ENCODE measurements at regions not wholly inside any gene's neighbourhood (a gene's known extent, or its start where the extent isn't known, plus 50 kb on each side); places are given as distances from the start of the nearest gene placed in this dataset.
"Not testable (repeated sequence)": the region's sequence is repeated elsewhere in the genome, so short reads cannot be mapped to it uniquely, and the experiment has no call there.

DNA sequence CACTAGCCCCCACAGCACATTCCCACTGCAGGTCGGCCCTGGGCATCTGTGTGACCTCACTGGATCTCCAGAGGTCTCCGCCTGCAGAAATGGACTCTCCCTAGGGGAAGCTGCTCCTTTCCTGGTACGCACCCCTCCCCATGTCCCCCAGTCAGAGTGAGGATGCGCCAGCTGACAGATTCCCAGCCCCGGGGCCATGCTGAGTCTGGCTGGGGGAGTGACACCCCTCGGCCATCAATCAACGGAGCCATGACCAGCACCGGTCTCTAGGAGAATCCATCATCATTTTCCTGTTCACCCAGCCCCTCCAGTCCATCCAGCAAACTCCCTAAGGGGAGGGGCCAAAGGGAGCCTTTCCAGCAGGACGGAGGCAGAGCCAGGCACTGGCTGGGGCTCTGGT is 68.7 kb upstream of the PAX7 start:
- no peak for DNase-seq

DNA sequence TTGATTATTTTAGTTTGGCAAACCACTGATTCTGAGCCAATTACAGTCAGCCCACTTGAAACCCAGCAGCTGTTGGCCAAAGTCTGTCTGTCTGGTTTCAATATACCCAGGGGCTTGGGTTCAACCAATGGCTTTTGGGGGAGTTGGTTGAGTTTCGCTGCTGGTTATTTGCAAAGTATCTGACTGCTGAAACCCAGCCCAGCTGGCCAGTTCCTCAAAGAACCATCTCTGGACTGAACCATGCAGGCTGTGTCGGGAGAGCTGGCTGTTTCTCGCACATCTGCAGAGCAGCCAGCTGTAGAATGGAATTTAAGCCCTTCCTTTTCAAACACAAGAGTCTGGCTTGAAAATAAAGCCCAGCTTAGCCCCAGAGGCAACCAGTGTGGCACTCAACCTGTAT is 66.0 kb upstream of the PAX7 start:
- DNase-seq = no peak

DNA sequence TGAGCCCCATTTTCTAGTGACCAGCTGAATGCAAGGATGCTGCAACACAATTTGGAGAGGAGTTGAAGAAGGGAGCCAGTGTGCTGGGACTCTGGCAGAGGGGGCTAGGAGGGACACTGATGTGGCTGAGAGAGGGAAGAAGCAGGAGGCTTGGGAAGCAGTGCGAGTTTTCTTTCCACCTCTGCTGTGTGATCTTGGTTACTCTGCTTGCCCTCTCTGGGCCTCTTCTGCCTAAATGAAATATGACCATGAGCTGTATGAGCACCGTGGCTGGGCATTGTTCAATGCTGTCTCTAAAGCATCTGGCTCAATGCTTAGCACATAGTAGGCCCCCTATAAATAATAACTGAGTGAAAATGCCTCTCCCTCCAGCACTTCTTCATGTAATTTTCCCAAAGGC is 65.3 kb upstream of the PAX7 start:
- no peak for DNase-seq

DNA sequence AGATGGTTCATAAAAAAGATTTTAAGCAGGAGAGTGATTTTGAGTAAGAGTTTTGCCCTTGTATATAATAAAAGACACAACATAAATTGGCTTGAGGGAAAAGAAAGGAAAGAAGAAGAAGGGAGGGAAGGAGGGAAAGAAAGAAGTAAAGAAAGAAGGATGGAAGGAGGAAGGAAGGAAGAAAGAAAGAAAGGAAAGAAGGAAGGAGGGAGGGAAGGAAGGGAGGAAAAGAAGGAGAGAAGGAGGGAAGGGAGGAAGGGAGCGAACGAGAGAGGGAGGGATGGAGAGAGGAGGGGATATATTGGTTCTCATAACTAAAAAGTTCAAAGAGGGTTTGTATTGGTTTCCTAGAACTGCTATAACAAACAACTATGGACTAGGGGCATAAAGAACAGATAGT is 62.2 kb upstream of the PAX7 start:
- no peak for DNase-seq

DNA sequence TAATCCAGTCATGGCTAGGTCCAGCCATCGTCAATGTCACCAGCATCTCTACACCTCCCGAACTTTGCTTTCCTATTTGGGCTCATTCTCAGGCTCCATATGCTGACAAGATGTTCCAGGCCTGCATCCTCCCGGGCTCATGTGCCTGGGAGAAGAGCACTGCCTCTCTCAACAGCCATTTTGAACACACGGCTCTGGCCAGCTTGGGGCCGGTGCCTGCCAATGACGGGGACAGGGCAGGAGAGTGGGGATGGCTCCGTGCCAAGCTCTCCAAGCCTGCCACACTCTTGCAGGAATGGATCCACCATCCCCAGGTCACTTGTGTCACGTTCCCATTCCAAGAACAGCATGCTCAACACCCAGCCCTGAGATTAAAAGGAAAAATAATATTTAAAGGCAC is 61.4 kb upstream of the PAX7 start:
- peak in 1 of 14 donors; percentile 72 for DNase-seq

DNA sequence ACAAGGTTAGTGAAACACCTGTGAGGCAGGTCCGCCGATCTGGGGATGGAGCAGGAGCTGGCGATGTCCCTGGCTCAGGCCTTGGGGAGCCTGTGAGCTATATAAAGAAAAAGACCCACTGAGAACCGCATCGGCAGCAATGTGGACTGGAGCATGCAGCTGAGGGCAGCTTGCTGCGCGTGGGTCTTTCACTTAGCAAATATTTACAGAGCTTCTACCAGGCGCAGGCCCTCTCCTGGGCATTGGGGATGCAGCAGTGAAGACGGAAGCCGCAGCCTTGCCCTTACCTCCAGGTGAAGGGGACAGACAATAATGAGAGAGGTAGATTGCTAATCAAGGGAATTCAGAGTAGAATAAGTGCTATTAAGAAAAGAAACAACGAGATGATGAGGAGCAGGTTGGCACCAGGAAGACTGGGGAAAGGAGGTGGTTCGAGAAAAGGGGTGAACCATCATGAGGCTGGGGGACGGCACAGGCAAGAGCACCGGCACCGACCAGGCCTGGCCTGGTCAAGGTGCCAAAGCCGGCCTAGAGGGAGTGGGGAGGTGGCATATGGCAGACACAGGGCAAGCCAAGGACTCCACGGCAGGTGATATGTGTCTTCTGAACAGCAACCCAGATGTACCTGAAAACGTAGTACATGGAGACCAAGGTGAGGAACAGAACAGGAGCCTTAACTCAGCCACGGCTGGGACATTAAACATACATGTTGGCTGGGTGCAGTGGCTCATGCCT is 60.7 kb upstream of the PAX7 start:
- DNase-seq = peak in 1 of 14 donors; percentile 78

DNA sequence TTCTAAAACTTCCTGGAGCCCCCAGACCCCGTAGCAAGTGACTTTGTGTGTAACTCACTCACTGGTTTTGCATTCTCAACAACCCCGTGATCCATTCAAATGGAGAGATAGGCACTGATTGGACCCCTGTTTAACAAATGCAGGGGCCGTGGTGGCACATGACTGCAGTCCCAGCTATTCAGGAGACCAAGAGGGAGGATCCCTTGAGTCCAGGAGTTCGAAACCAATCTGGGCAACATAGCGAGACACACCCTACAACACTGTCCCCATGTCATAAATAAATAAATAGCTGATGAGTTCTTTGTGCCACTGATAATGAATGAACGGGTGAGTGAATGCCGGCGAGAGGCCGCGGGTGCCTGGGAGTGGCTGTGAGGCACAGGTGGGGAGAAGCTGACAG is 59.4 kb upstream of the PAX7 start:
- DNase-seq = no peak

DNA sequence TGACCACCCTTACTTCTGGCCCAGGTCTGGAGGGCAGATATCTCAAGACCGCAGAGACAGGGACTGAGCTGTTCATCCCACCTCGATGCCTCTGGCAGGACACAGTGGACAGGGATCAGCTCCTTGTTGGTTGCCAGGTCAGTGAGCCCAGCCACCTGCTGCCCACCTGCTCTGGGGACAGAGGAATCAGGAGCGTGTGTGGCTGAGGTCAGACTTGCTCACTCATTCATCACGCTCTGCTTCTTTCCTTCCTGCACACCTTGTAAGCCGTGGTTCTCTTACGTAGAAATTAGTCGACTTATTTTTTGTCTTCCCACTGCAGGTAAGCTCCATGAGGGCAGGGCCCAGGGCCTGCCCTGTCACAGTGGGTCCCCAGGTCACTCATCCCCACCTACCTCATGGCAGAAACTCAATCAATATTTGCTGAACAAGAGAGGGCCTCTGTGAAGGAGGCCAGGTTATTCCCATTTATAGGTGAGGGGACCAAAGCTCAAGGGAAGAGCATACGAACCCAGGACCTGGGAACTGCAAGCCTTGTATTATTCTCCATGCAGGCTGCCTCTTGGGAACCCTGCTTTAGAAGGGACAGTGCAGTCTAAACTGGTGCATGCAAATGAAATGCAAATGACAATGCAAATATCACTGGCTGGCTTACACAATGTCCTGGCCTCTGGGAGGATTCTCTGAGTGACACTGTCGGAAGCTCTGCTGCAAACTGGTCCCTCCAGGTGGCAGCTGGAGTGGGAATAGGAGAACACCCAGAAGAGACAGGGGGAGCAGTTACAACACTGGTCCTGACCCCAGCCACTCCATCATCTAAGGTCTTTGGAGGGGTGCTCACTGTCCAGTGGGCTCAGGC is 58.4 kb upstream of the PAX7 start:
- peak in 1 of 14 donors; percentile 80 for DNase-seq

DNA sequence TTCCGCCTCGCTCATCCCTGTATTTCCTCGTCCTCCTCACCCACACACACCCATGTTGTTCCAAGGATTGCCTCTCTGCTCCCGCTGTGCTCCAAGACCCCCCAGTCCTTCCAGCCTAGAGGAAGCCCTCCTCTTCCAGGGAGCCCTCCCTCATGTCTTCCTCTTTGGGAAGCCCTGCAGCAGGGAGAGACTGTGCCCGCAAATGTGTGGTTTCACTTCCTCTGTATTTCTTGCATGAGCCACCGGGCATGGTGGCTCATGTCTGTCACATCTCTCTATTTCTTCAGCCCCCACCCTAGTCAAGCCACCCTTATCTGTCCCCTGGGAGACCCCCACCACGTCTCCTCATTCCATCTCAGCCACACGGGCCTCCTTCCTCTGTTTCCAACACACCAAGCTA is 57.5 kb upstream of the PAX7 start:
- DNase-seq = no peak

DNA sequence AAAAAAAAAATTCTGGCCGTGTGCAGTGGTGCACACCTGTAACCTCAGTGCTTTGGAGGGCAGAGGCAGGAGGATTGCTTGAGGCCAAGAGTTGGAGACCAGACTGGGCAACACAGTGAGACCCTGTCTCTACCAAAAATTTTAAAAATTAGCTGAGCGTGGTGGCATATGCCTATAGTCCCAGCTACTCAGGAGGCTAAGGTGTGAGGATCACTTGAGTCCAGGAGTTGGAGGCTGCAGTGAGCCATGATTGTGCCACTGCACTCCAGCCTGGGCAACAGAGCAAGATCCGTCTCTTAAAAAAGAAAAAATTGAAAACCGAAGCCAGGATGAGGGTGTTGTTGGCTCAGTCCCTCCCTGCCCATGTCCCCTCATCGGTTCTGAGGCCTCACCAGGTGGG is 55.9 kb upstream of the PAX7 start:
- no peak for DNase-seq

DNA sequence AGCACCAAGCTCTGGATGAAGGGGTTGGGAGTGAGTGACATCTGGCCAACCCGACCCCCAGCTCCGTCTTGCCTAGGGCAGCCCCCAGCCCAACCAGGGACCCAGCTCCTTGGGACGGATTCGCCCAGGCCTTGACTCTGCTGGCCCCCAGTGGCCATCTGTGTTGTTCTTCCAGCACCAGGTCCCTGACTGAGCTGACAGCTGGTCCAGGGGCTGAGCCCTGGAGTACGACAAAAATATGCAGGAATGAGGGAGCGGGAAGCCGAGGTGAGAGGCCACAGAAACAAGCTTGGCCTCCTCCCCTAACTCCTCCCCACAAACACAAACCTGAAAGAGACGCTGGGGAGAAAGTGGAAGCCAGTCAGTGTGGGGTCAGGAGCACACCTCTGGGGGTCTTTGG is 55.0 kb upstream of the PAX7 start:
- DNase-seq = peak in 6 of 14 donors; percentile 3 to 32 (median 6)

DNA sequence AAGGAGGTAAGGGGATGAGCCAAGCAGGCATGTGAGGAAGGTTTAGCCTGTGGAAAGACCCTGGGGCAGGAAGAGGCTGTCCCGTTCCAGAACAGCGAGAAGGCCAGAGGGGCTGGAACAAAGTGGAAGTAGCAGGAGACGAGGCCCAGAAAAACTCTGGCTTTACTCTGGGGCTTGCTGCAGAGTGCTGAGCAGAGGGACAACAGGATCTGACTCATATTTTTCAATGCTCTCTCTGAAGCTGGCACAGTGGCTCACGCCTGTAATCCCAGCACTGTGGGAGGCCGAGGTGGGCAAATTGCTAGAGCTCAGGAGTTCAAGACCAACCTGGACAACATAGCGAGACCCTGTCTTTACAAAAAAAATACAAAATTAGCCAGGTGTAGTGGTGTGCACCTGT is 52.4 kb upstream of the PAX7 start:
- no peak for DNase-seq

DNA sequence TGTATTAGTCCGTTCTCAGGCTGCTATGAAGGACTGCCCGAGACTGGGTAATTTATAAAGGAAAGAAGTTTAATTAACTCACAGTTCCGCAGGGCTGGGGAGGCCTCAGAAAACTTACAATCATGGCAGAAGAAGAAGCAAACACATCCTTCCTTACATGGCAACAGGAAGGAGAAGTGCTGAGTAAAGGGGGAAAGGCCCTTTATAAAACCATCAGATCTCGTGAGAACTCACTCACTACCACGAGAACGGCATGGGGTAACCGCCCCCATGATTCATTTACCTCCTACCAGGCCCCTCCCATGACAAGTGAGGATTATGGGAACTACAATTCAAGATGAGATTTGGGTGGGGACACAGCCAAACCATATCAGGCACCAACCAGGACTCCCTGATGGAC is 51.4 kb upstream of the PAX7 start:
- not testable (repeated sequence) for DNase-seq

DNA sequence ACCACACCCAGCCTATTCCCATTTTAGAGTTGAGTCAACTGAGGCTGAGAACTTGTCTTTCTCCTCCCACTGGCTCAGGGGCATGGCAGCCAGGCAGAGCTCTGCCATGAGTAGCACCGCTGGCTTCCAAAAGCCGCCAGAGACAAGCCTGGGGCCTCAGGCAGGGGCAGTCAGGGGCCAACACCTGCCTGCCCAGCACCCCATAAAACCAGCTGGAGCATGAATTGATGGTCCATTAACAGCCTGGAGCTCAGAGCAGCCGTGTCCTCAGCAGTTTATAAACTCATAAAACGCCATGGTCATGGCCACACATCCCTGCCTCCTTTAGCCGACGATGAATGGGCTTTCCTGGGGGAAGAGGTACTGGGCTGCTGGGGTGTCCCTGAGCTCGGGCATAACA is 50.6 kb upstream of the PAX7 start:
- no peak for DNase-seq

DNA sequence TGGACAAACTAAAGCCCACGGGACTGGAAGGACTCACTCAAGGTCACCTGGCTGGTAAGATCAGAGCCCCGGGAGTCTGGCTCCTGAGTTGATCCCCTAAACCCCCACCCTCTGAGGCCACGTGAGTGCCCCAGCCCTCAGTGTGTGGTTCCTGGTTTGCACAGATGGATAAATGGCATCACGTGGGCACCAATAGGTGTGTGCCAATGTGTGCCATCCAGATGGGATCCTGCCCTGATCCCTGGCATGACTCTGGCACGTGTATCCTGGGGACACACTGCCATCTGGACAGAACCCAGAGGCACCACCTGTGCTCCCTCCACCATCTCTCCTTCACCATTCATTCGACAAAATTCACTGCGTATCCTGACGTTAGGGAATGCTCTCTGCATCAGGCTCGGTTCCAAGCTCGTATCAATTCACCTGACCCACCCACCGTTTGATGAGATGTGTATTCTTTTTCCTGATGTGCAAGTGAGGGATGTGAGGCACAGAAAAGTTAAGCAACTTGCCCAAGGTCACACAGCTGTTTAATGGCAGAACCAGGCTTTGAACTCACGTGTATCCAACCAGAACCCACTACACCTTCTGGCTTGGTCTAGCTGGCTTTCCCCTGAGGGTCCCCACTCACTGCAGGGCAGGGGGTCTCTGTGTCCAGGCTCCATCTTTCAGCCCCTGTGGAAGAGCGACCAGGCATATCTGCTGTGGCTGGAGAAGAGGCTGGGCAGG is 49.8 kb upstream of the PAX7 start:
- DNase-seq = peak in 2 of 14 donors; percentile 31 to 93

Data from C1 segment of cervical spinal cord (tissue), 14 donors.